CD1c-positive myeloid dendritic cell (primary cell): ENCODE measurements at regions not wholly inside any gene's neighbourhood (a gene's known extent, or its start where the extent isn't known, plus 50 kb on each side); places are given as distances from the start of the nearest gene placed in this dataset.

Source experiments
- DNase-seq: peaks from one replicate; pipeline ENCODE4 v3.0.0-alpha.2; 2016; ENCODE audit errors: extremely low spot score

GRCh38 chr12:128204711-128205110 lies 62.3 kb upstream of the TMEM132C start:
- DNase-seq, result no peak

GRCh38 chr12:128205145-128205544 lies 61.8 kb upstream of the TMEM132C start:
- no peak for DNase-seq

- no peak for DNase-seq
These were observed 61.2 kb upstream of the TMEM132C start for GRCh38 chr12:128205758-128206157.
